ENCODE measurements at regions not wholly inside any gene's neighbourhood (a gene's known extent, or its start where the extent isn't known, plus 50 kb on each side); places are given as distances from the start of the nearest gene placed in this dataset.
"Not testable (repeated sequence)": the region's sequence is repeated elsewhere in the genome, so short reads cannot be mapped to it uniquely, and the experiment has no call there.

DNA sequence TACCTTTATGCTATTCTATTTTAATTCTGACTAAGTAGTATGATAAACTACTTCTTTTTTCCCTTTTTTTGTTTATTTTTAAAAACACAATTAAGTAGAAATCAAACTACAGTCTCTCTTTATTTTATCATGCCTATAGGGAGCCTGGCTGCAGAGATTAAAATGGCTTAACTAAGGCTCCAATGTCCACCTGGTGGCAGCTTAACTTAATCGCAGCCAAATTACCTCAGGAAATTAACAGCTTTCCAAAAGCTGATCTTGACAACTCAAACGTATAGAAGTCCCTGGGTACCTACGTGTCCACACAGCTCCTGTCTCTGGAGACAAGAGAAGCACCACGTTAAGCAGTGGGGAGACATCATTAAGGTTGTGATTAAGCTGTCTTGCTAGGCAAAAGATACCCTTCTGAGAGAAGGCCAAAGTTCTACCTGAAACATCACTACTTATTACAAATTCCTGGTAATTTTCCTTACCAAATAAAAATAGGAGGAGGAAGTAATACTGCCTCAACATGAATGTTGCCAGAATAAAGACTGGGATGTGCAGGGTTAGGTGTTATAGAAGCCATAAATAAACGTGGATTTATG, 63.2 kb upstream of the SNX19 start:
- DNase-seq (ENCODE audit: low spot score) = no peak

- no peak for DNase-seq (ENCODE audit: low spot score)
These were observed 64.0 kb upstream of the SNX19 start for GRCh38 chr11:130980071-130980862.

- not testable (repeated sequence) for DNase-seq (ENCODE audit: low spot score)
These were observed 68.0 kb upstream of the SNX19 start for GRCh38 chr11:130984241-130984640.

DNA sequence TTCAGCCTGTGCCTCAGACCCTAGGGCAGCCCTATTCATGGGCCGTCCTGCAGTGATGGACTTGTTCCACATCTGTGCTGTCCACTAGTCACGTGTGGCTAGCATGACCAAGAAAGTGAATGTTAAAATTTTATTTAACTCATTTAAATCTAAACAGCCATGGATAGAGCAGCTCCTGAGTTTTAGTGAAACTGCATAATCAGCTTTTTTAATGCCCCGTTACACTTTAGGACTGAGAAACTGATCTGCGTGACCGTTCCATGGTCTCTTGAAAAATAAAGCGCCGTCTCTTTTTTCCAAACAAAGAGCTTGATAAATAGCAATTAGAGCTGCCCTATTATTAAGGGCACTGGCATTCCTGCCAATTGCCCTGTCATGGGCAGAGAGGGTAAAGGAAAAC, 76.5 kb upstream of the SNX19 start:
- no peak for DNase-seq (ENCODE audit: low spot score)

DNA sequence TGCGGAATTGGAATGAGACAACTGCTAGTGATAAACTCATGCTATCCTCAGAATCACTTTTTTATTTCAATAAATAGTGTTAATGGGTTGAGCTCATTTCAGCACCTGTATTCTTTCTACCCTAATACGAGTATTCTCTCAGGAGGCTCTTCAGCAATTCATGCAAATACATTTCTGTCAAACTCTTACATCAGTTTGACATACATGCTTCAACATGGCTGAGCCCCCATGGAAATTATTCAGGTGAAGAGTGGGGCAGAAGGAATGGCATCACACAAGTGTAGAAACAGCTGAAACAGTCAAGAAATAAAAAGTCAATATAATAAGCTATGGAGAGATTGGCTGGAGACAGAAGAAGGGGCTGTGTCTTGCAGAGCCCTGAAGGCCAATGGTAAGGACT, 77.8 kb upstream of the SNX19 start:
- no peak for DNase-seq (ENCODE audit: low spot score)

GRCh38 chr11:130995266-130995665, 79.0 kb upstream of the SNX19 start:
- DNase-seq (ENCODE audit: low spot score) = no peak

DNA sequence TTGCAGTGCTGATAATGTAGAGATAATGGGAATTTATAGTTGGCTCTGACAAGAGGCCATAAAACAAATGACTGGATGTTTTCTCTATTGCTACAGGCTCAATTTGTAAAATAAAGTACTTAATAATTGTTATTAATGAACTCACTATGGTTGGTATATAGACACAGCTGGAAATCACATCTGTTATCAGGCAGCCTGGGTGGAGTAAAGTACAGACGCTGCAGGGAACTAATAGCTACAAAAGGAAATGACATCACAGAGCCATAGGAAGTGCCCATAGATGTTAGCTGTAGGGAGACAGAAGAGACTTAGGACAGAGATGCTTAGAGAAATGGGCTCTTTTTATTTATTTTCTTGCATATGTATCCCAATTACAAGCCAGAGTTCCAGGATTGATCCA, 81.0 kb upstream of the SNX19 start:
- DNase-seq (ENCODE audit: low spot score) = no peak

- no peak for DNase-seq (ENCODE audit: low spot score)
These were observed 82.8 kb upstream of the SNX19 start for GRCh38 chr11:130999086-130999485.

DNA sequence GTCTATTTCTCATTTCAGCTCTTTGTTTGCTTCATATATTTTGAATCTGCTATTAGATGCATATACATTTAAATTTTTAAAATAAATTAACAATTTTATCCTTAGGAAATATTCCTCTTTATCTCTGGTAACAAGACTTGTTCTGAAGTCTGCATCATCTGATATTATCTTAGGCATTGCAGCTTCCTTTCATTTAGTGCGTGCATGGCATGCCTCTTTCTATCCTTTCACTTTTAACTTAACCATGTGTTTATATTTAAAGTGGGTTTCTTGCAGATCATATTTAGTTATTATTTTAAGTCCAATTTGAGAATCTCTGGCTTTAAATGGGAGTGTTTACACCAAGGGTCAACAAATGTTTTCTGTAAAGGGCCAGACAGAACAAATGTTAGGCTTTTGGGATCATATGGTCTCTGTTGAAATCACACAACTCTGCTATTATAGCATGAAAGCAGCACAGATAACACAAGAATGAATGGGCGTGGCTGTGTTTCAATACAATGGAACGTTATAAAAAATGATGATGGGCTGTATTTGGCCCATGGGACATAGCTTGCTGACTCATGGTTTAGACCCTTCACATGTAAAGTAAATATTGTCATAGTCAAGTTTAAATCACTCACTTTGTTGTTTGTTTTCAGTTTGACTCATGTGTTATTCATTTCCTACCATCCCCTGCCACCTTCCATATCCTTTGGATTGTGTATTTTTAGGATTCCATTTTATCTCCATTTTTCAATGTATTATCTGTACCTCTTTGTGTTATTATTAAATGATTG, 83.9 kb upstream of the SNX19 start:
- DNase-seq (ENCODE audit: low spot score) = no peak

DNA sequence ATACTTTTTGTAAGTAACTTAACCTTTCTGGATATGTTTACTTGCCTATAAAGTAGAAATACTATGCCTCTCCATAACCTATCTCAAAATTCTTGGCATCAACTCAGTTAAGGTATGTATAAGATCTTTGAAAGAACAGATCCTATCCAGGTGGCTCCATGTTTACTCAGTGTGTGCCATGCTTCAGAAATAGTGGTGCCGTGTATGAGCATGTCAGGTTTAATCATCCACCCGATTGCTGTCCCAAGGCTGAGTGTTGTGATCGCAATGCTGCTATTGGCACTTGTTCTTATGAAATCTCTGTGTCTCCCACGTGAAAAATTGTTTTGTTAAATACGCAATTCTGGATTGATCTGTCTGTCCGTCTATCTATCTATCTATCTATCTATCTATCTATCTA, 85.9 kb upstream of the SNX19 start:
- no peak for DNase-seq (ENCODE audit: low spot score)

DNA sequence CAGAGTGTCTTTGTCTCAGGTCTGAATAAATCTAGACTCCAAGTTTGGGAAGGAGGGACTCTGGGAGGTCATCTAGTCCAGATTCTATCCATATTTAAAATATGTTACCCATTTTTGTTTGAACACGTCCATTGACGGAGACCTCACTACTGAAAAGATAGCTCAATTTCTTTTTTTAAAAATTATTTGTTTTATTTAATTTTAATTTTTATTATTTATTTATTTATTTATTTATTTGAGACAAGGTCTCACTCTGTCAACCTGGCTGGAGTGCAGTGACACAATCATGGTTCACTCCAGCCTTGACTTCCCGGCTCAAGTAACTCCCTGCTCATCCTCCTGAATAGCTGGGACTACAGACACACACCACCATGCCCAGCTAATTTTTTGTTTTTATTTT, 89.5 kb upstream of the SNX19 start:
- no peak for DNase-seq (ENCODE audit: low spot score)

DNA sequence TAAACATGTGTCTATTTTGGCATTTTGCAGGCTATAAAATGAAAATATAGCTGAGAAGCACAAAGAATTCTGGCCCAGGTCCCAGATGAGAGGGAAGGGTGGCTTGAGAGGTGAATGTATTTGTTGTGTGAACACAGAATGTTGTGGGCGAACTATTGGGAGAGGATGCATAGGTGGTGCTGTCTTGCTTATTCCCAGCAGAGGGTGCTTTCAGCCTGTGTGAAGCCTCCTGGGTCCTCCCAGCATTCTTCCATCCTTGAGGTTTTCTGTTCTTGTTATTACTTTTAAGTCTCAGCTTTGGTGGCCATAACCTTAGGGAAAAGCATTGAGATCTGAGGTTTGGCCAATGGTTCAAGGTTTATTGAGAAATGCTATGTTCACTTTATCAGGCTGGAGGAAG, 108.7 kb upstream of the SNX19 start:
- DNase-seq (ENCODE audit: low spot score) = no peak

GRCh38 chr11:131025421-131026125, 109.3 kb upstream of the SNX19 start:
- no peak for DNase-seq (ENCODE audit: low spot score)

DNA sequence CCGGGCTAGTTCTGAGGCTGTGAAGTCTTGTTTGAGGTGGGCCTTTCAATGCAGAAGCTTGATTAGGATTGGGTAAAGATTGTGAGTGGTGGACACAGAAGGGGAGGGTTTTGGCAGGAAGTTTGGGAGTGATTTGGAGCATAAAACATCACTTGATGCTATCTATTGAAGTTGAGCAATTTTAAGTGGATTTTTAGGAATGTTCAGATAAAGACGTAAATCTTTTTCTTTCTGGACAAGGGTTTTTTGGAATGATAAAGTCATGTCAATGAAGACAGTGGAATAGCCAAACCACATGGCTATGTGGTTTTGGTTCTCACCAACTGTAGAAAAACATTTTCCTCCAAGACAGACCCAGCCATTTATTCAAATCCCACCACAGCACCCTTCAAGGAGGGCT, 111.2 kb upstream of the SNX19 start:
- DNase-seq (ENCODE audit: low spot score) = no peak

DNA sequence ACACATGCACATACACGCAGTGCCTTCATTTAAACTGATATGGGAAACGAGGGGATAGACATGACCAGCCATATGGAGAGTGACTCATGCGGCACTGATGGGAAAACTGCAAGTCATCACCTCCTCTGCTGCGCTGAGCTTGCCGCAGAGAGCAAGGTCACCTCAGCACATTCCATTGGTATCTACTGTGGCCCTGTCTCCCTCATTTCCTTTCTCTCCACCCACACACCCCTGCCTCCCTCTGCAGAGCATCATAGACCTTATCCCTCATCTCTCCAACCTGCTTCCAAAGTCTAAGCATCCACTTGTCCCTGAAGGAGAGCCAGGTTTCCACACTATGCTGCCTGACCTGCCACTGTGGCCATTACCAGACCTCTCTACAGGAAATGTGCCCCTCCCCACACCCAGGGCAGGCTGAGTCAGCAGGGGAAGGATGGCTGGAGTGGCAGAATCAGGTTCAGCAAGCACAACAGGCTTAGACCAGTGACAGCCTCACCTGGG, 116.9 kb upstream of the SNX19 start:
- DNase-seq (ENCODE audit: low spot score) = peak; percentile 89

DNA sequence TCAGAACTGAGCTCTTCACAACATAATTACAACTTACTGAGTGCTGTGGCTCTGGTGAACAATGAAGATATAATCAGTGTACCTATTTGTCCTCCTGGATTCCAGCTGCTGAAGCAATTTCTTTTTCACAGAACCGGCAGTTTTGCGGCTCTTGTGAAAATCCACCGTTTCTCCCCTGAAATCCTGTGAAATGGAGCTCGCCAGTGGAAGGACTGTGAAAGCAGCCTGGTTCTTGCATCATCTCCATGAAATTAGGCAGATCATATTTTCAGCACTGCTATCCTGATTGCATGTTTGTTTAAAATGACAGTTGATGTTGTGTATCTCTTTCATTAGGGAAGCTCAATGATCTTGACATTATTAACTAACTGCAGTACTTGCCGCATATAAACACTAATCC, 120.2 kb upstream of the SNX19 start:
- DNase-seq (ENCODE audit: low spot score) = no peak

GRCh38 chr11:131037873-131038272, 121.6 kb upstream of the SNX19 start:
- no peak for DNase-seq (ENCODE audit: low spot score)

- no peak for DNase-seq (ENCODE audit: low spot score)
These were observed 122.3 kb upstream of the SNX19 start for GRCh38 chr11:131038597-131038996.

- DNase-seq (ENCODE audit: low spot score) = no peak
These were observed 125.2 kb upstream of the SNX19 start for GRCh38 chr11:131041331-131042040.

- DNase-seq (ENCODE audit: low spot score) = no peak
These were observed 125.7 kb upstream of the SNX19 start for GRCh38 chr11:131042041-131042390.

DNA sequence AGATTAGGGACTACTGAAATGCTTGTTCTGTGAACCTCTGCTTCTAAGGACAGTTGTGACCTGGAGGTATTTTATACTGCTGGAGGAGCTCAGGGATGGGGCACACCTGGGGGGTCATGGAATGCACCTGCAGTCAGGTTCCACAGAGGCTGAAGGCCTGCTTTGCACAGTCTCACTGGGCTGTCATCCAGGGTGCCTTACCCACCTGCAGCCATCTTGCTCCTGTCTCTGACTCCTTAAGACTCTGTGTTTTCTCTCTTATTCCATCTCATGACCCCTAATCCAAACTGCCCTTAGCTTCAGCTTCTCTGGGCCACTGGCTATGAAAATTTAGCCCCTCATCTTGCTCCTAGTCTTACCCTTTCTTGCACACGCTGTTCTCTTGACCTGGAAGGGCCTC, 127.0 kb upstream of the SNX19 start:
- no peak for DNase-seq (ENCODE audit: low spot score)

GRCh38 chr11:131044851-131045250, 128.6 kb upstream of the SNX19 start:
- DNase-seq (ENCODE audit: low spot score) = no peak

All from ureter (tissue), 1 donor.